DND-41 (cell line): ENCODE measurements at regions not wholly inside any gene's neighbourhood (a gene's known extent, or its start where the extent isn't known, plus 50 kb on each side); places are given as distances from the start of the nearest gene placed in this dataset.

ENCODE experiments used
- ATAC-seq: fragments of 200-7000 bp; cut with Tn5 transposase; 3 replicates; pipeline ENCODE4 v1.9.1; 2021; ENCODE audit warnings: low read depth; ENCODE audit not compliant: insufficient read depth
- DNase-seq: peaks from one replicate; pipeline ENCODE4 v3.0.0-alpha.2; 2020
- H2AFZ ChIP-seq: 2 replicates; pipeline ENCODE4 v1.6.0; 2012; ENCODE audit warnings: low read depth, low read length
- H3K27ac ChIP-seq: 2 replicates; pipeline ENCODE4 v1.5.1; 2012; ENCODE audit warnings: low read length, inconsistent platforms
- H3K27me3 ChIP-seq: fragments of 200-600 bp; sonication (generic); 2 replicates; pipeline ENCODE4 v1.6.0; 2012; ENCODE audit warnings: low read length, mild to moderate bottlenecking, inconsistent platforms; ENCODE audit not compliant: insufficient read depth, poor library complexity
- H3K36me3 ChIP-seq: 2 replicates; pipeline ENCODE4 v1.5.1; 2012; ENCODE audit warnings: low read length, inconsistent platforms; ENCODE audit not compliant: insufficient read depth
- H3K4me1 ChIP-seq: 2 replicates; pipeline ENCODE4 v1.5.1; 2012; ENCODE audit warnings: mild to moderate bottlenecking, low read length; ENCODE audit not compliant: insufficient read depth
- H3K4me2 ChIP-seq: 2 replicates; pipeline ENCODE4 v1.6.0; 2012; ENCODE audit warnings: mild to moderate bottlenecking, moderate library complexity, low read length, inconsistent platforms; ENCODE audit not compliant: insufficient read depth
- H3K4me3 ChIP-seq, 2 experiments: fragments of 200-600 bp in 1 of 2; shearing (Covaris generic) in 1 of 2; 2 replicates each; pipeline ENCODE4 v1.5.1; 2012 to 2016; ENCODE audit warnings: inconsistent platforms in 2 of 2, low read length in 2 of 2, mild to moderate bottlenecking in 2 of 2, low read depth in 1 of 2, moderate library complexity in 1 of 2
- H3K79me2 ChIP-seq: 2 replicates; pipeline ENCODE4 v1.6.0; 2012; ENCODE audit warnings: low read length, inconsistent platforms; ENCODE audit not compliant: insufficient read depth
- H3K9ac ChIP-seq: 2 replicates; pipeline ENCODE4 v1.6.0; 2012; ENCODE audit warnings: low read depth, mild to moderate bottlenecking, inconsistent platforms, low read length, moderate library complexity
- H3K9me3 ChIP-seq: 2 replicates; pipeline ENCODE4 v1.5.1; 2012; ENCODE audit warnings: low read length, moderate library complexity, mild to moderate bottlenecking, inconsistent platforms; ENCODE audit not compliant: insufficient read depth, severe bottlenecking
- H4K20me1 ChIP-seq: 2 replicates; pipeline ENCODE4 v1.6.0; 2012; ENCODE audit warnings: low read length; ENCODE audit not compliant: insufficient read depth
- CTCF ChIP-seq: IDR thresholded peaks from 2 replicates; pipeline ENCODE4 v1.5.1; 2012; ENCODE audit warnings: borderline replicate concordance, low read length, moderate library complexity, mild to moderate bottlenecking; ENCODE audit not compliant: poor library complexity, severe bottlenecking; ENCODE audit errors: extremely low read depth
- EZH2 ChIP-seq: IDR thresholded peaks from 3 replicates; pipeline ENCODE4 v1.6.1; 2012; ENCODE audit warnings: borderline replicate concordance, low read depth, mild to moderate bottlenecking, moderate library complexity, low read length, inconsistent platforms; ENCODE audit not compliant: severe bottlenecking

- no peaks in the 10 kb centered on the region for H3K9me3 ChIP-seq
- no peaks in the 10 kb centered on the region for H3K79me2 ChIP-seq
- H2AFZ ChIP-seq, result no peak overlapping the region
- H3K4me1 ChIP-seq, result no peaks in the 10 kb centered on the region
- no peak for DNase-seq
- no peak overlapping the region for H3K4me3 ChIP-seq
- H3K27me3 ChIP-seq, result no peaks in the 10 kb centered on the region
- no peak for ATAC-seq
- H3K4me2 ChIP-seq, result no peak overlapping the region
- no peak overlapping the region for H3K9ac ChIP-seq
- no peak for TF ChIP-seq CTCF
- TF ChIP-seq EZH2, result no peak
- no peaks in the 10 kb centered on the region for H4K20me1 ChIP-seq
- no peak overlapping the region for H3K27ac ChIP-seq
- no peaks in the 10 kb centered on the region for H3K36me3 ChIP-seq
Measured at GRCh38 chr14:54225457-54226060, 171.2 kb upstream of the CDKN3 start.

- H3K9me3 ChIP-seq, result no peaks in the 10 kb centered on the region
- no peak overlapping the region for H3K4me2 ChIP-seq
- H2AFZ ChIP-seq, result no peak overlapping the region
- H3K4me3 ChIP-seq, result no peak overlapping the region
- no peak overlapping the region for H3K9ac ChIP-seq
- no peak for TF ChIP-seq CTCF
- TF ChIP-seq EZH2, result no peak
- H3K36me3 ChIP-seq, result no peaks in the 10 kb centered on the region
- no peaks in the 10 kb centered on the region for H3K79me2 ChIP-seq
- no peak for ATAC-seq
- no peak overlapping the region for H3K27ac ChIP-seq
- no peaks in the 10 kb centered on the region for H3K4me1 ChIP-seq
- H4K20me1 ChIP-seq, result no peaks in the 10 kb centered on the region
- H3K27me3 ChIP-seq, result no peaks in the 10 kb centered on the region
- DNase-seq, result no peak
Measured at GRCh38 chr14:54226103-54226502, 170.7 kb upstream of the CDKN3 start.

- Histone ChIP-seq H3K4me2 (no peak overlapping the region), H3K9ac (no peak overlapping the region), H4K20me1 (no peaks in the 10 kb centered on the region)
Measured at GRCh38 chr14:54226558-54226957, 170.2 kb upstream of the CDKN3 start.

More at GRCh38 chr14:54226558-54226957, 170.2 kb upstream of the CDKN3 start:
- H3K9me3 ChIP-seq, result no peaks in the 10 kb centered on the region
- no peaks in the 10 kb centered on the region for H3K4me1 ChIP-seq
- no peak overlapping the region for H3K27ac ChIP-seq
- DNase-seq (no peak), ATAC-seq (no peak)
- H3K36me3 ChIP-seq, result no peaks in the 10 kb centered on the region
- H2AFZ ChIP-seq, result no peak overlapping the region
- no peak for TF ChIP-seq CTCF
- no peak for TF ChIP-seq EZH2
- no peaks in the 10 kb centered on the region for H3K27me3 ChIP-seq
- no peak overlapping the region for H3K4me3 ChIP-seq
- H3K79me2 ChIP-seq, result no peaks in the 10 kb centered on the region
